HCT116 (cell line): ENCODE measurements at regions not wholly inside any gene's neighbourhood (a gene's known extent, or its start where the extent isn't known, plus 50 kb on each side); places are given as distances from the start of the nearest gene placed in this dataset.

Source experiments
- ATAC-seq: fragments of 200-7000 bp; cut with Tn5 transposase; 2 replicates; pipeline ENCODE4 v1.9.1; 2020; ENCODE audit warnings: mild to moderate bottlenecking, moderate library complexity
- BruUV-seq: library from RNA; stranded (reverse); fragments of 400-500 nt; replicated peaks from 2 replicates; lab custom pipeline; 2021; lab: Mats Ljungman, UMichigan
- CTCF ChIA-PET: fragments of 300-600 bp; sonication (Branson Sonifier 250); formaldehyde crosslinking; loops from one replicate; lab custom pipeline; 2021; ENCODE audit warnings: antibody characterized with exemption; lab: Charles Lee
- POLR2A ChIA-PET: fragments of 300-600, 350-600 bp; sonication (Branson Sonifier 250); formaldehyde crosslinking; loops from one replicate; lab custom pipeline; 2021; ENCODE audit warnings: antibody characterized with exemption; lab: Charles Lee
- RAD21 ChIA-PET, 2 experiments: fragments of 300-600 bp; sonication (Branson Sonifier 250); formaldehyde crosslinking; loops; one replicate each; lab custom pipeline; 2023; ENCODE audit warnings: low total read pairs in 2 of 2; ENCODE audit not compliant: uncharacterized antibody in 2 of 2, unreplicated experiment in 2 of 2, low non-redundant PET in 1 of 2; lab: Charles Lee
- DNase-seq: peaks from one replicate; pipeline ENCODE4 v3.0.0-alpha.2; 2010; ENCODE audit warnings: low read depth, low spot score
- H2AFZ ChIP-seq: fragments of 200-600 bp; shearing (Covaris generic), sonication (generic); 2 replicates; pipeline ENCODE4 v1.6.1; 2017; ENCODE audit warnings: low read depth, mixed run types, mixed read lengths, antibody characterized with exemption, low read length; ENCODE audit not compliant: poor library complexity, severe bottlenecking
- H3K27ac ChIP-seq: 2 replicates; pipeline ENCODE4 v1.5.1; 2012; ENCODE audit warnings: low read depth, low read length
- H3K27me3 ChIP-seq: fragments of 200-600 bp; sonication (generic); 2 replicates; pipeline ENCODE4 v1.6.1; 2016; ENCODE audit warnings: mixed run types, low read length, mixed read lengths; ENCODE audit not compliant: insufficient read depth
- H3K36me3 ChIP-seq, 2 experiments: fragments of 200-500 bp in 1 of 2; fragments of 200-600 bp in 1 of 2; sonication (Bioruptor generic) in 1 of 2; sonication (generic) in 1 of 2; 2 replicates each; pipeline versions ENCODE4 v1.5.1 to v1.6.1; 2014 to 2016; ENCODE audit warnings: low read length in 2 of 2, inconsistent platforms in 1 of 2, mixed read lengths in 1 of 2, mixed run types in 1 of 2; ENCODE audit not compliant: insufficient read depth in 2 of 2, control insufficient read depth in 1 of 2
- H3K4me1 ChIP-seq, 2 experiments: fragments of 200-600 bp in 1 of 2; sonication (generic) in 1 of 2; 2 replicates each; pipeline versions ENCODE4 v1.5.1 to v1.6.1; 2012 to 2017; ENCODE audit warnings: low read length in 2 of 2, inconsistent platforms in 1 of 2, mild to moderate bottlenecking in 1 of 2, mixed read lengths in 1 of 2, mixed run types in 1 of 2, moderate library complexity in 1 of 2; ENCODE audit not compliant: insufficient read depth in 2 of 2, control insufficient read depth in 1 of 2
- H3K4me2 ChIP-seq: fragments of 200-600 bp; sonication (generic); 2 replicates; pipeline ENCODE4 v1.6.1; 2017; ENCODE audit warnings: mixed run types, low read length, mixed read lengths
- H3K4me3 ChIP-seq, 2 experiments: fragments of 200-600 bp in 1 of 2; sonication (generic) in 1 of 2; replicated peaks in 1 of 2; 2 replicates each; pipeline ENCODE4 v1.5.1; 2011 to 2016; ENCODE audit warnings: low read length in 2 of 2, control low read depth in 1 of 2, low read depth in 1 of 2, mild to moderate bottlenecking in 1 of 2, mixed read lengths in 1 of 2, mixed run types in 1 of 2
- H3K79me2 ChIP-seq: fragments of 200-600 bp; sonication (generic); 2 replicates; pipeline ENCODE4 v1.6.1; 2017; ENCODE audit warnings: mild to moderate bottlenecking, mixed run types, low read length, moderate library complexity, mixed read lengths; ENCODE audit not compliant: insufficient read depth
- H3K9ac ChIP-seq: fragments of 200-600 bp; sonication (generic); 2 replicates; pipeline ENCODE4 v1.6.1; 2016; ENCODE audit warnings: low read length, mixed read lengths
- H3K9me2 ChIP-seq: fragments of 200-600 bp; sonication (generic), shearing (Covaris generic); 2 replicates; pipeline ENCODE4 v1.6.1; 2017; ENCODE audit warnings: mixed run types, mild to moderate bottlenecking, moderate library complexity; ENCODE audit not compliant: insufficient read depth
- H3K9me3 ChIP-seq, 2 experiments: fragments of 200-500 bp in 1 of 2; fragments of 200-600 bp in 1 of 2; sonication (Bioruptor generic) in 1 of 2; sonication (generic) in 1 of 2; 2 replicates each; pipeline ENCODE4 v1.6.1; 2014 to 2017; ENCODE audit warnings: low read length in 2 of 2, mixed read lengths in 2 of 2, inconsistent platforms in 1 of 2, low read depth in 1 of 2, mild to moderate bottlenecking in 1 of 2, mixed run types in 1 of 2, moderate library complexity in 1 of 2; ENCODE audit not compliant: control insufficient read depth in 1 of 2, insufficient read depth in 1 of 2
- H4K20me1 ChIP-seq: fragments of 200-600 bp; sonication (generic), shearing (Covaris generic); 2 replicates; pipeline ENCODE4 v1.6.1; 2017; ENCODE audit warnings: mixed run types, mild to moderate bottlenecking, moderate library complexity; ENCODE audit not compliant: insufficient read depth
- CEBPB ChIP-seq: IDR thresholded peaks from 2 replicates; pipeline ENCODE4 v1.6.1; 2012; ENCODE audit warnings: low read depth
- CTCF ChIP-seq, 3 experiments: fragments of 200-600 bp in 1 of 3; sonication (generic) in 1 of 3; IDR thresholded peaks in 2 of 3; conservative IDR thresholded peaks in 1 of 3; 2 replicates each; pipeline ENCODE4 v1.5.1; 2012 to 2017; ENCODE audit warnings: low read depth in 2 of 3, low read length in 2 of 3, antibody characterized with exemption in 1 of 3, borderline replicate concordance in 1 of 3, control low read depth in 1 of 3, mild to moderate bottlenecking in 1 of 3, mixed read lengths in 1 of 3, mixed run types in 1 of 3, moderate library complexity in 1 of 3; ENCODE audit not compliant: insufficient read depth in 1 of 3
- ELF1 ChIP-seq: IDR thresholded peaks from 2 replicates; pipeline ENCODE4 v1.6.1; 2012; ENCODE audit warnings: low read depth, borderline replicate concordance
- EZH2phosphoT487 ChIP-seq: fragments of 200-600 bp; IDR thresholded peaks from 2 replicates; pipeline ENCODE4 v1.6.1; 2018; ENCODE audit warnings: antibody characterized with exemption, borderline replicate concordance
- FOSL1 ChIP-seq: IDR thresholded peaks from 2 replicates; pipeline ENCODE4 v1.6.1; 2012; ENCODE audit warnings: low read depth
- POLR2A ChIP-seq: IDR thresholded peaks from 2 replicates; pipeline ENCODE4 v1.7.0; 2011; ENCODE audit warnings: borderline replicate concordance; ENCODE audit not compliant: insufficient read depth, insufficient read length; ENCODE audit errors: extremely low read depth
- POLR2AphosphoS5 ChIP-seq: IDR thresholded peaks from 2 replicates; pipeline ENCODE4 v1.6.1; 2011; ENCODE audit warnings: mild to moderate bottlenecking, low read depth, low read length, moderate library complexity
- REST ChIP-seq: IDR thresholded peaks from 2 replicates; pipeline ENCODE4 v1.6.1; 2012; ENCODE audit warnings: low read depth
- ZFX ChIP-seq: fragments of 450-650 bp; IDR thresholded peaks from 2 replicates; pipeline ENCODE4 v1.6.1; 2017
- ZNF274 ChIP-seq: fragments of 200-500 bp; sonication (Bioruptor generic); IDR thresholded peaks from 2 replicates; pipeline ENCODE4 v1.6.1; 2014; ENCODE audit warnings: mild to moderate bottlenecking, low read depth, low read length, inconsistent platforms
- intact Hi-C: fragments of 100-400 bp; cut with micrococcal nuclease; formaldehyde crosslinking; loops from 2 replicates; pipeline ENCODE4 v1.10.0; 2022
- TF ChIP-seq, protein P1 (sequence below): IDR thresholded peaks from 2 replicates; pipeline ENCODE4 v1.6.1; 2011; ENCODE audit warnings: mild to moderate bottlenecking, low read length, moderate library complexity; ENCODE audit not compliant: insufficient replicate concordance; ENCODE audit errors: extremely low read depth

DNA sequence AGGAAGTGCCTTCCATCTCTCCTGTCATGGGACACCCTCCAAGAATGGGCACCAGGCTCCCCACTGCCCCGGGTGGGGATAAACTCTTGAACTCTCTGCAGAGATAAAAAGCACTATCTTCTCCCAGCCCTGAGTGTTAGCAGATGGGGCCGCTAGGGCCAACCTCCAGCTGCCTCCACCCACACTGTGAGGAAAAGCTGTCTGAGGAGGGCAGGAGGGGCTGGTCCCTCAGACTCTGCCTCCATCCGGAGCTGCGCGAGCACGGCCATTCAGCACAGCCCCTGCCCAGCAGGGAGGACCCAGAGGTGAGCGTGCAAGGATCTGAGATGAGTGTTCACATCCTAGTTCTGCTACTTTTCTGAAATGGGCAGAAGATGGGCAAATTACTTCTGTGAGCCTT, 51.8 kb upstream of the TRABD2B start:
- BruUV-seq: no TSS peak
- Histone ChIP-seq H3K79me2 (no peaks in the 10 kb centered on the region), H3K4me1 (peaks cover 11 to 54% of the 10 kb centered on the region in 2 experiments; a peak in 3 of 4 replicates), H3K9ac (no peak overlapping the region), H3K4me2 (no peak overlapping the region), H4K20me1 (no peaks in the 10 kb centered on the region), H3K4me3 (no peak overlapping the region), H3K27me3 (no peaks in the 10 kb centered on the region), H3K9me2 (no peaks in the 10 kb centered on the region), H3K27ac (no peak overlapping the region), H2AFZ (no peak overlapping the region), H3K9me3 (no peaks in the 10 kb centered on the region), H3K36me3 (no peaks in the 10 kb centered on the region)
- ChIA-PET POLR2A (no interaction called here), CTCF (no interaction called here), RAD21 (no interaction called here)
- TF ChIP-seq ELF1 (no peak), POLR2AphosphoS5 (no peak), REST (no peak), CEBPB (no peak), ZFX (no peak), ZNF274 (no peak), POLR2A (no peak), CTCF (IDR thresholded peaks at IDR 0.05 in 2 of 3, conservative IDR thresholded peaks at IDR 0.05 in 1 of 3; ENCODE audit: borderline replicate concordance in 1 of 3, insufficient read depth in 1 of 3, low read depth in 2 of 3, low read length in 2 of 3) (no peak), FOSL1 (no peak), EZH2phosphoT487 (no peak)
- TF ChIP-seq, protein P1, sequence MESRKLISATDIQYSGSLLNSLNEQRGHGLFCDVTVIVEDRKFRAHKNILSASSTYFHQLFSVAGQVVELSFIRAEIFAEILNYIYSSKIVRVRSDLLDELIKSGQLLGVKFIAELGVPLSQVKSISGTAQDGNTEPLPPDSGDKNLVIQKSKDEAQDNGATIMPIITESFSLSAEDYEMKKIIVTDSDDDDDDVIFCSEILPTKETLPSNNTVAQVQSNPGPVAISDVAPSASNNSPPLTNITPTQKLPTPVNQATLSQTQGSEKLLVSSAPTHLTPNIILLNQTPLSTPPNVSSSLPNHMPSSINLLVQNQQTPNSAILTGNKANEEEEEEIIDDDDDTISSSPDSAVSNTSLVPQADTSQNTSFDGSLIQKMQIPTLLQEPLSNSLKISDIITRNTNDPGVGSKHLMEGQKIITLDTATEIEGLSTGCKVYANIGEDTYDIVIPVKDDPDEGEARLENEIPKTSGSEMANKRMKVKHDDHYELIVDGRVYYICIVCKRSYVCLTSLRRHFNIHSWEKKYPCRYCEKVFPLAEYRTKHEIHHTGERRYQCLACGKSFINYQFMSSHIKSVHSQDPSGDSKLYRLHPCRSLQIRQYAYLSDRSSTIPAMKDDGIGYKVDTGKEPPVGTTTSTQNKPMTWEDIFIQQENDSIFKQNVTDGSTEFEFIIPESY: no peak
- ATAC-seq (no peak), DNase-seq (no peak)
- intact Hi-C loops: loop anchor here (5.0 kb wide), 1 partner anchor 37 kb away; no protein-coding TSS in a partner anchor
